ENCODE measurements at regions not wholly inside any gene's neighbourhood (a gene's known extent, or its start where the extent isn't known, plus 50 kb on each side); places are given as distances from the start of the nearest gene placed in this dataset.

DNA sequence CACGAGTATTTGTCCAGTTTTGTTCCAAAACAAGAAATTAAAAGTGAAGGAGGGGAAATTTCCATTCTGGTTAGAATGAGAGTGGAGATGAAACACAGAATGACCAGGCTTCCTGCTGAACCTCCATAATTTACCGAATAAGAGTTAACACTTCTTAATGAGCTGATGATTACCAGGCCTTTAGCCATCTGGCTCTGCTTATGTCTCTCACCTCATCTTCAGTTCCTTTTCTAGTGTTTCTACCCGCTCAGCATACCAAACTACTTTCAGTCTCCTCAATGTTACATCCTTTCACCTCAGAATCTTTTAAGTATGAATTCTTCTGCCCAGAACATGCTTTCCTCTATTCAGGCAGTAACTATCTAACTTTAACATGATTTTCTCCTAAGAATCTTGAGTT lies 209.0 kb upstream of the RSPO3 start:
- DNase-seq, result no peak
- no peaks in the 10 kb centered on the region for H3K9me3 ChIP-seq (replicated peaks; ENCODE audit: control insufficient read depth, low read depth, low read length)
- no peak overlapping the region for H3K27ac ChIP-seq (ENCODE audit: low read length)
- H3K27me3 ChIP-seq (ENCODE audit: control insufficient read depth, insufficient read depth, low read length), result no peaks in the 10 kb centered on the region
- no peaks in the 10 kb centered on the region for H3K4me1 ChIP-seq (ENCODE audit: control insufficient read depth, insufficient read depth, low read length)
- H3K4me3 ChIP-seq (ENCODE audit: low read length), result no peak overlapping the region
- 83% methylated on average over 1 of the region's 3 CpGs for WGBS (ENCODE audit: insufficient coverage)
- H3K36me3 ChIP-seq (ENCODE audit: control insufficient read depth, insufficient read depth, low read length), result no peaks in the 10 kb centered on the region

DNA sequence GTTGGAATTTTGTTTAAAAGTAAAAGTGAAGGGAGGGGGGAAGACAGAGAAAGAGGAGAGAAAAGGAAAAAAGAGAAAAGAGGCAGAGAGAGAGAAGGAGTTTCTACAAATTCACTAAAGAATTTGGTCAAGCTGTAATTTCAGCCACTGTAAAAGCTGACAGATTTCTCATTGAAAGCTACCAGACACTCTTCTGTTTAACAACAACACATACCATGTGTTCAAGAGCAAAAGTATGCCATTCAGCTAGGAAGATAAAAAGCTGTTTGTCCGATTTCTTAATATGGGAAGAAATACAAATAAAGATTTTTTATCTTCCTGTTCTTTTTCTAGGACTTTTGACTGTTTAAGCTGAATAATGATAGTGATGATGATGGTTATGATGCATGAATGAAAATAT lies 204.8 kb upstream of the RSPO3 start:
- Histone ChIP-seq H3K9me3 (replicated peaks; ENCODE audit: control insufficient read depth, low read depth, low read length) (no peaks in the 10 kb centered on the region), H3K4me3 (ENCODE audit: low read length) (no peak overlapping the region), H3K4me1 (ENCODE audit: control insufficient read depth, insufficient read depth, low read length) (no peaks in the 10 kb centered on the region), H3K27ac (ENCODE audit: low read length) (no peak overlapping the region), H3K36me3 (ENCODE audit: control insufficient read depth, insufficient read depth, low read length) (no peaks in the 10 kb centered on the region), H3K27me3 (ENCODE audit: control insufficient read depth, insufficient read depth, low read length) (no peaks in the 10 kb centered on the region)
- no CpG with 5 or more reads among the region's 1 CpG for WGBS (ENCODE audit: insufficient coverage)
- no peak for DNase-seq

DNA sequence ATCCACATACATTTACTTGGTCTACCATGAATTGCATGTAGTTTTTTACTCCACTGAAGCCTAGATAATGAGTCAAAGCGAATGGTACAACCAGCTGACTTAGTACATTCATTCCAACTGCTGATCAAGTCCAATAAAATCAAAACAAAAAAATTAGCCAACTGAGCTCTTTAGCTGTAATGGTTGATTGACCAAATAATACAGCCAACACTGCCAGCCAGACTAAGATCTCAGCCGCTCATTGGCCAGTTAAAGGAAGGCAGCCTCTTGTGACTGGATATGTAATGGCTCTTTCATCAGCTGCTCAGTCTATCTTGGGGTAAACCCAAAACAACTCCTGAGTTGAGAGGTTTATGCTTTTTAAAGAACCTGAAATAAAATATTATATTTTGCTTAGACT lies 204.3 kb upstream of the RSPO3 start:
- H3K4me1 ChIP-seq (ENCODE audit: control insufficient read depth, insufficient read depth, low read length), result no peaks in the 10 kb centered on the region
- H3K4me3 ChIP-seq (ENCODE audit: low read length), result no peak overlapping the region
- H3K27me3 ChIP-seq (ENCODE audit: control insufficient read depth, insufficient read depth, low read length), result no peaks in the 10 kb centered on the region
- DNase-seq, result no peak
- no peak overlapping the region for H3K27ac ChIP-seq (ENCODE audit: low read length)
- H3K9me3 ChIP-seq (replicated peaks; ENCODE audit: control insufficient read depth, low read depth, low read length), result no peaks in the 10 kb centered on the region
- no peaks in the 10 kb centered on the region for H3K36me3 ChIP-seq (ENCODE audit: control insufficient read depth, insufficient read depth, low read length)
- WGBS (ENCODE audit: insufficient coverage), result no CpG with 5 or more reads among the region's 2 CpGs

DNA sequence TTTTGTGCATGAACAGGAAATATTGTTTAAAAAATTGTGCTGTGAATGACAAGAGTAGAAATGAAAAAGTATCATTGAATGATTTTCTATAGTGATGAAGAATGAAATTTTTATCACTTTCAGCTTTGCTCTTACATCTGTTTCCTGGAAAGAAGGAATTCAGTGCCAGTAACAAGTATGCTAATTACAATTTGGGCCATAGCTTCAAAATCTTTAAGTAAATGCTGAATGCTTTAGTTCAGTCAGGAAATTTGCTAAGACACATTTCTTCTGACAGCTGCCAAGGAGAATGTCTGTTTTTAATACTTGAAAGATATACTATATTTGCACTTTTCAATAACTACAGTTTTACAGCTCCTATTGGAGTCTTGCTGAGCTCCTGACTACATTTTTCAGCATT lies 203.7 kb upstream of the RSPO3 start:
- Histone ChIP-seq H3K4me3 (ENCODE audit: low read length) (no peak overlapping the region), H3K27ac (ENCODE audit: low read length) (no peak overlapping the region), H3K36me3 (ENCODE audit: control insufficient read depth, insufficient read depth, low read length) (no peaks in the 10 kb centered on the region), H3K27me3 (ENCODE audit: control insufficient read depth, insufficient read depth, low read length) (no peaks in the 10 kb centered on the region), H3K9me3 (replicated peaks; ENCODE audit: control insufficient read depth, low read depth, low read length) (no peaks in the 10 kb centered on the region), H3K4me1 (ENCODE audit: control insufficient read depth, insufficient read depth, low read length) (no peaks in the 10 kb centered on the region)
- peak; percentile 23 for DNase-seq

DNA sequence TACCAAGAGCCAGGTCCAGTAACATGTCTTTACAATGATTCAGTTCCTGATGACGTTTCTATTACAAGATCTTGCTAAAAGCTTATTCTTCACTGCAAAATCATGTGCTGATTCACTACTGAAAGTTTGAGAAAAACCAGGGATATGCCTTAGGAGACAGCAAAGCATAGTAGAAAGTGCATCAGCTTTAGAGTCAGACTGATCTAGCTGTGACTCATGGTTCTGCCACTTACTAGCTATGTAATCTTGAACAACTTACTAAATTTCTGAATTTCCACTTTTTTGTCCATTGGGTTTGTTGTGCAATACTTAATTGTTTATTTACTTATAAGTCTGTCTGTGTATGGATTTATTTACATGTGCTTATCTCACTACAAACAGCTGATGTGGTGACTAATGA lies 198.5 kb upstream of the RSPO3 start:
- Histone ChIP-seq H3K4me3 (ENCODE audit: low read length) (no peak overlapping the region), H3K9me3 (replicated peaks; ENCODE audit: control insufficient read depth, low read depth, low read length) (no peaks in the 10 kb centered on the region), H3K36me3 (ENCODE audit: control insufficient read depth, insufficient read depth, low read length) (no peaks in the 10 kb centered on the region), H3K27me3 (ENCODE audit: control insufficient read depth, insufficient read depth, low read length) (no peaks in the 10 kb centered on the region), H3K4me1 (ENCODE audit: control insufficient read depth, insufficient read depth, low read length) (no peaks in the 10 kb centered on the region), H3K27ac (ENCODE audit: low read length) (no peak overlapping the region)
- no peak for DNase-seq
- no CpG with 5 or more reads among the region's 1 CpG for WGBS (ENCODE audit: insufficient coverage)

DNA sequence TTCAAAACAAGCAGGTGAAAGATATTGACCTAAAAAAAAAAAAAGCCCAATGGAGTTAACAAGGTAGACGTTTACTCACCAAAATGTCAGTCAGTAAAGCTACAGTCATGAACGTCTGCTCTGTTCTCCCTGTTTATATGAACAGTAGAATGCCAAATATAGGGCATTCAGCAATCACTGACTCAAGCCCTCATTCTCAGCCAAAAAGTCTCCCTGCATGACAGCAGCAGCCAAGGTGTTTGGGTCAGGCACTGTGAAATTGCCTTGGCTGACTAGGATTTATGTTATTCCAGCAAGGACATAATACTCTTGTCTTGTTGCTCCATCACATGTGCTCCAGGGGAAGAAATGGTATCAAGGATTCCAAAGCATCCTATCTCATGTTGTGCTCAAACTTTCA lies 194.7 kb upstream of the RSPO3 start:
- no peaks in the 10 kb centered on the region for H3K36me3 ChIP-seq (ENCODE audit: control insufficient read depth, insufficient read depth, low read length)
- no peak for DNase-seq
- H3K27me3 ChIP-seq (ENCODE audit: control insufficient read depth, insufficient read depth, low read length), result no peaks in the 10 kb centered on the region
- H3K27ac ChIP-seq (ENCODE audit: low read length), result no peak overlapping the region
- no peak overlapping the region for H3K4me3 ChIP-seq (ENCODE audit: low read length)
- H3K9me3 ChIP-seq (replicated peaks; ENCODE audit: control insufficient read depth, low read depth, low read length), result no peaks in the 10 kb centered on the region
- no peaks in the 10 kb centered on the region for H3K4me1 ChIP-seq (ENCODE audit: control insufficient read depth, insufficient read depth, low read length)
- no CpG with 5 or more reads among the region's 2 CpGs for WGBS (ENCODE audit: insufficient coverage)

DNA sequence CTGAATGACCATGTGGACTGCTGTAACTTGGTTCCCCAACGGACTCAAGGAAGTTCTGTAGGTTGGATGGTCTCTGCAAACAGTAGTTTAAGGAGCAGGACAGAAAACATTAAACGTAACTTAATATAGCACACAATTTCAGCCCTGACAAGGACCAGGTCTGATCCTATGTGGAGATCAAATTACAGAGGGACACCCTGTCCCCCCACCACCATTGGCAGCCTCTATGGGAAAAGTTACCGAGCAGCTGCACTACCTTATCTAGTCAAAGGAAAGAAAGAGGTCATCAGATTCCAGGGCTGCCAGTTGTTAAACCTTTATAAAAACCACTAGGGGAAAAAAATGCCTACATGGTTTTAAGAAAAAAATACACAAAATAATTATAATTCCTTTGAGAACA lies 191.5 kb upstream of the RSPO3 start:
- Histone ChIP-seq H3K36me3 (ENCODE audit: control insufficient read depth, insufficient read depth, low read length) (no peaks in the 10 kb centered on the region), H3K4me3 (ENCODE audit: low read length) (no peak overlapping the region), H3K27me3 (ENCODE audit: control insufficient read depth, insufficient read depth, low read length) (no peaks in the 10 kb centered on the region), H3K4me1 (ENCODE audit: control insufficient read depth, insufficient read depth, low read length) (no peaks in the 10 kb centered on the region), H3K9me3 (replicated peaks; ENCODE audit: control insufficient read depth, low read depth, low read length) (no peaks in the 10 kb centered on the region), H3K27ac (ENCODE audit: low read length) (no peak overlapping the region)
- no CpG with 5 or more reads among the region's 3 CpGs for WGBS (ENCODE audit: insufficient coverage)
- peak; percentile 21 for DNase-seq

DNA sequence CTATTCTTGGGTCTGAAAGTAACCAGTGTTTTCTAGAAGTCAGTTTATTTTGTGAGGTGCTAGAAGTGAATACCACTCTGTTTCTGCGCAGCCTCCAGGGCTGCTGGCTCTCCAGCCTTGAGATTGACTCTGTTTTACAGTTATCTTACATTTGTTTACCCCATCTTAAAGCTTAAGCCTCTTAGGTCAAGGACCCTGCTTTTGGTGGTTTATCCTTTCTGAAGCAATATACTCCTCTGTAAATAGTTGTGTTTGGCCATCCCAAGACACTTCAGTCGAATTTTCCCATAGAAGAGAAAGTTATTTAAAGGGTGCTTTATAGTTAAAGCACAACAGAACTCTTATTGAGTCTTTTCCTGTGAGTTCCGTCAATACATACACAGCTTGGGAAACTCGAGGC lies 190.6 kb upstream of the RSPO3 start:
- Histone ChIP-seq H3K27me3 (ENCODE audit: control insufficient read depth, insufficient read depth, low read length) (no peaks in the 10 kb centered on the region), H3K4me3 (ENCODE audit: low read length) (no peak overlapping the region), H3K36me3 (ENCODE audit: control insufficient read depth, insufficient read depth, low read length) (no peaks in the 10 kb centered on the region), H3K27ac (ENCODE audit: low read length) (no peak overlapping the region), H3K9me3 (replicated peaks; ENCODE audit: control insufficient read depth, low read depth, low read length) (no peaks in the 10 kb centered on the region), H3K4me1 (ENCODE audit: control insufficient read depth, insufficient read depth, low read length) (no peaks in the 10 kb centered on the region)
- no CpG with 5 or more reads among the region's 4 CpGs for WGBS (ENCODE audit: insufficient coverage)
- DNase-seq, result no peak

DNA sequence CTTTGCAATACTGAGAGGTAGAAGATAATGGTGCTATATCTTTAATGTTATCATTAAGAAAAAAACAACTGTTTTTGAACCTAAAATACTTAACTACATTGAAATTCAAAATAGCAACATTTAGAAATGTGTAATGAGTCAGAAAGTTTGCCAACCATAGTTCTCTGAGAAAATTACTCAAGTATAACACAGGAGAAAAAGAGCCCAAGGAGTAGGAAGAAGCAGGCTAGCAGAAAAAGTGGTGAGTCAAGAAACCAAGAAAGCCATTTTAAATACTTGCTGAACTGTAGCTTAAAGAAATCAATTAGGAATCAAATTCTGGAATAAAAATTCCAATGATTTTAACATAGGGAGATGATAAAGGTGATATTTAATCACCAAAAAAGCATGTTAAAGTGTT lies 181.0 kb upstream of the RSPO3 start:
- H3K4me1 ChIP-seq (ENCODE audit: control insufficient read depth, insufficient read depth, low read length), result no peaks in the 10 kb centered on the region
- no peaks in the 10 kb centered on the region for H3K27me3 ChIP-seq (ENCODE audit: control insufficient read depth, insufficient read depth, low read length)
- H3K27ac ChIP-seq (ENCODE audit: low read length), result no peak overlapping the region
- DNase-seq, result no peak
- H3K4me3 ChIP-seq (ENCODE audit: low read length), result no peak overlapping the region
- H3K36me3 ChIP-seq (ENCODE audit: control insufficient read depth, insufficient read depth, low read length), result no peaks in the 10 kb centered on the region
- H3K9me3 ChIP-seq (replicated peaks; ENCODE audit: control insufficient read depth, low read depth, low read length), result no peaks in the 10 kb centered on the region

DNA sequence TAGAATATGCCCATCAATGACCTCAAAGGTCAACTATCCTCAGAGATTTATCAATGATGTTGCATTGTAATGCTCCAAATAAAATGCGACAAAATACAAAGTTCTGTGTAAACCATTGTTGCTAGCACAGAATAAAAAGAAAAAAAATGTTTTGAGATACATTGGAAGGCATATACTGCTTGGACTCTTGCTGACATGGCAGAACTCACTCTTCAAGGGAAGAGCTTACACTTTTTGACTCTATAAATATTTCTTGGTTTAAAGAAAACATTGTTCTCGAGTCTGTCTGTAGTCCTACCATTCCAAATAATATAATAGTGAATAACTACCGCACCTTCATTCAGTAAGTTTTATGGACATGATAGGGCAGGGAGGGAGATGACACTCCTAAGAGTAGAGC lies 178.7 kb upstream of the RSPO3 start:
- Histone ChIP-seq H3K27ac (ENCODE audit: low read length) (no peak overlapping the region), H3K9me3 (replicated peaks; ENCODE audit: control insufficient read depth, low read depth, low read length) (no peaks in the 10 kb centered on the region), H3K4me1 (ENCODE audit: control insufficient read depth, insufficient read depth, low read length) (peaks cover 2% of the 10 kb centered on the region), H3K27me3 (ENCODE audit: control insufficient read depth, insufficient read depth, low read length) (no peaks in the 10 kb centered on the region), H3K4me3 (ENCODE audit: low read length) (no peak overlapping the region), H3K36me3 (ENCODE audit: control insufficient read depth, insufficient read depth, low read length) (no peaks in the 10 kb centered on the region)
- DNase-seq, result no peak
- no CpG with 5 or more reads among the region's 3 CpGs for WGBS (ENCODE audit: insufficient coverage)

DNA sequence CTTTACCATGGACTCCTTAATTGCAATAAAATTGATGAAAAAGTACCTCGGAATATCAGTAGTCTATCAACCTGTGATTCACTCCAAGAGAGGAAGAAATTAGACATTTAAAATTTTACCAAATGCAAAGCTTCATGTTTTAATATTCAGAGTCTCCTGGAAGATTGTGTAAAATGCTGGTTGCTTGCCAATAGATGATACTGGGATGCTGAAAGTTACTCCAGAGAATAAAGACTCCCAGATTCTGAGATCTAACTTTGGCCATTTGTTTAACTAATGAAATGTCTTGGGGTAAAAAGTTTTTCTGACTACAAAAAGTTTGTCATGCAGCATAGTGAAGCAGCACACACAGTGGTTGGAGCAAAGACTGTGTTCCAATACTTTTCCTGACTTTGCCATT lies 176.7 kb upstream of the RSPO3 start:
- Histone ChIP-seq H3K27me3 (ENCODE audit: control insufficient read depth, insufficient read depth, low read length) (no peaks in the 10 kb centered on the region), H3K4me1 (ENCODE audit: control insufficient read depth, insufficient read depth, low read length) (peaks cover 2% of the 10 kb centered on the region), H3K9me3 (replicated peaks; ENCODE audit: control insufficient read depth, low read depth, low read length) (no peaks in the 10 kb centered on the region), H3K27ac (ENCODE audit: low read length) (no peak overlapping the region), H3K36me3 (ENCODE audit: control insufficient read depth, insufficient read depth, low read length) (no peaks in the 10 kb centered on the region), H3K4me3 (ENCODE audit: low read length) (no peak overlapping the region)
- WGBS (ENCODE audit: insufficient coverage), result no CpG with 5 or more reads among the region's 1 CpG
- peak; percentile 53 for DNase-seq

Measured in muscle of leg (tissue), 3 donors.